ENCODE measurements at regions not wholly inside any gene's neighbourhood (a gene's known extent, or its start where the extent isn't known, plus 50 kb on each side); places are given as distances from the start of the nearest gene placed in this dataset.

- no peak for TF ChIP-seq CTCF (IDR thresholded peaks at IDR 0.05)
- TF ChIP-seq REST (IDR thresholded peaks at IDR 0.05; ENCODE audit: insufficient read depth in 1 of 2, low read depth in 2 of 2, low read length in 1 of 2): no peak
- no peak for TF ChIP-seq POLR2AphosphoS5 (IDR thresholded peaks at IDR 0.05; ENCODE audit: low read depth, low read length)
These were observed 58.0 kb upstream of the IFNAR2 start for GRCh38 chr21:33171616-33172169.

Data from Panc1 (cell line).